Suprapubic skin (tissue), 4 donors: ENCODE measurements at regions not wholly inside any gene's neighbourhood (a gene's known extent, or its start where the extent isn't known, plus 50 kb on each side); places are given as distances from the start of the nearest gene placed in this dataset.

Source experiments
- CTCF ChIP-seq, 2 donors: fragments of 200-600 bp in 1 of 2; fragments of 450-650 bp in 1 of 2; sonication (generic) in 1 of 2; IDR thresholded peaks; one replicate each; pipeline ENCODE4 v1.5.1; 2016 to 2019; ENCODE audit warnings: antibody characterized with exemption in 2 of 2, mild to moderate bottlenecking in 1 of 2, moderate library complexity in 1 of 2
- EP300 ChIP-seq: sonication (generic); formaldehyde crosslinking; IDR thresholded peaks from one replicate; pipeline ENCODE4 v1.6.1; 2017; ENCODE audit warnings: antibody characterized with exemption
- POLR2A ChIP-seq, 2 donors: fragments of 450-650 bp; IDR thresholded peaks; one replicate each; pipeline ENCODE4 v1.6.1; 2017; ENCODE audit warnings: antibody characterized with exemption in 2 of 2, mild to moderate bottlenecking in 2 of 2, moderate library complexity in 2 of 2
- POLR2AphosphoS5 ChIP-seq, 3 donors: sonication (generic); formaldehyde crosslinking; IDR thresholded peaks; one replicate each; pipeline ENCODE4 v1.6.1; 2017; ENCODE audit warnings: antibody characterized with exemption in 3 of 3

- no peak for TF ChIP-seq EP300
- no peak for TF ChIP-seq CTCF (IDR thresholded peaks at IDR 0.05)
- no peak for TF ChIP-seq POLR2AphosphoS5 (IDR thresholded peaks at IDR 0.05)
- no peak for TF ChIP-seq POLR2A (IDR thresholded peaks at IDR 0.05)
Observed at GRCh38 chr10:43879162-43879561, 230.5 kb upstream of the ZNF32 start.
